ENCODE measurements at regions not wholly inside any gene's neighbourhood (a gene's known extent, or its start where the extent isn't known, plus 50 kb on each side); places are given as distances from the start of the nearest gene placed in this dataset.

GRCh38 chr13:52961256-52961910 is 67.2 kb upstream of the OLFM4 start:
- WGBS (ENCODE audit: insufficient coverage) = no CpG with 5 or more reads among the region's 3 CpGs
- Mint-ChIP-seq H3K4me1 (no peaks in the 10 kb centered on the region), H3K9me3 (no peaks in the 10 kb centered on the region), H3K27me3 (peaks cover 0 to 2% of the 10 kb centered on the region in 2 donors), H3K27ac (no peak overlapping the region), H3K36me3 (no peaks in the 10 kb centered on the region), H3K4me3 (no peak overlapping the region)
- Histone ChIP-seq H3K4me3 (ENCODE audit: control insufficient read depth in 1 of 2, extremely low read depth in 1 of 2, low read length in 1 of 2) (no peak overlapping the region), H3K36me3 (ENCODE audit: control insufficient read depth in 2 of 2, extremely low read depth in 1 of 2, insufficient read depth in 1 of 2, low read length in 1 of 2) (no peaks in the 10 kb centered on the region), H3K27ac (ENCODE audit: low read length) (no peak overlapping the region), H3K27me3 (replicated peaks in 1 of 2; ENCODE audit: control insufficient read depth in 2 of 2, extremely low read depth in 1 of 2, insufficient read depth in 2 of 2, low read length in 1 of 2) (peaks cover 0 to 3% of the 10 kb centered on the region in 2 experiments), H3K4me1 (ENCODE audit: control insufficient read depth in 1 of 2, extremely low read depth in 1 of 2, insufficient read depth in 2 of 2, low read length in 2 of 2) (no peaks in the 10 kb centered on the region), H3K9me3 (no peaks in the 10 kb centered on the region)
- no peak for ATAC-seq (replicated peaks in 1 of 4)
- CTCF ChIA-PET = no interaction called here
- DNase-seq = no peak
- POLR2A ChIA-PET = interaction anchor here in 1 of 2 donors (0.7 kb wide), 1 partner anchor 73 kb away, joined by 4 read pairs; no protein-coding TSS in a partner anchor

- Histone ChIP-seq H3K9me3 (no peaks in the 10 kb centered on the region), H3K36me3 (ENCODE audit: control insufficient read depth in 2 of 2, extremely low read depth in 1 of 2, insufficient read depth in 1 of 2, low read length in 1 of 2) (no peaks in the 10 kb centered on the region), H3K4me3 (ENCODE audit: control insufficient read depth in 1 of 2, extremely low read depth in 1 of 2, low read length in 1 of 2) (no peak overlapping the region), H3K4me1 (ENCODE audit: control insufficient read depth in 1 of 2, extremely low read depth in 1 of 2, insufficient read depth in 2 of 2, low read length in 2 of 2) (no peaks in the 10 kb centered on the region), H3K27me3 (replicated peaks in 1 of 2; ENCODE audit: control insufficient read depth in 2 of 2, extremely low read depth in 1 of 2, insufficient read depth in 2 of 2, low read length in 1 of 2) (no peaks in the 10 kb centered on the region), H3K27ac (ENCODE audit: low read length) (no peak overlapping the region)
- H3K4me3 Mint-ChIP-seq = no peak overlapping the region
- no peaks in the 10 kb centered on the region for H3K36me3 Mint-ChIP-seq
- ATAC-seq (replicated peaks in 1 of 4) = no peak
- H3K27me3 Mint-ChIP-seq = peaks cover 0 to 9% of the 10 kb centered on the region in 2 donors
- ChIA-PET POLR2A (no interaction called here), CTCF (no interaction called here)
- no peaks in the 10 kb centered on the region for H3K4me1 Mint-ChIP-seq
- no peak overlapping the region for H3K27ac Mint-ChIP-seq
- no peak for DNase-seq
- H3K9me3 Mint-ChIP-seq = no peaks in the 10 kb centered on the region
- WGBS (ENCODE audit: insufficient coverage) = 50% methylated on average over 2 of the region's 4 CpGs
Measured at GRCh38 chr13:52955472-52955874, 73.1 kb upstream of the OLFM4 start.

- H3K4me3 Mint-ChIP-seq = no peak overlapping the region
- no peaks in the 10 kb centered on the region for H3K27me3 ChIP-seq (replicated peaks in 1 of 2; ENCODE audit: control insufficient read depth in 2 of 2, extremely low read depth in 1 of 2, insufficient read depth in 2 of 2, low read length in 1 of 2)
- peaks cover 0 to 9% of the 10 kb centered on the region in 2 donors for H3K27me3 Mint-ChIP-seq
- no peak for ATAC-seq (replicated peaks in 1 of 4)
- H3K36me3 Mint-ChIP-seq = no peaks in the 10 kb centered on the region
- H3K27ac ChIP-seq (ENCODE audit: low read length) = no peak overlapping the region
- WGBS (ENCODE audit: insufficient coverage) = 45% methylated on average over 1 of the region's 2 CpGs
- no peak overlapping the region for H3K27ac Mint-ChIP-seq
- no peaks in the 10 kb centered on the region for H3K4me1 Mint-ChIP-seq
- CTCF ChIA-PET = interaction anchor here (0.7 to 0.9 kb wide), 4 partner anchors 11 to 13 kb away, joined by 3 to 4 read pairs (median 3); no protein-coding TSS in a partner anchor
- H3K36me3 ChIP-seq (ENCODE audit: control insufficient read depth in 2 of 2, extremely low read depth in 1 of 2, insufficient read depth in 1 of 2, low read length in 1 of 2) = no peaks in the 10 kb centered on the region
- DNase-seq = no peak
- no peaks in the 10 kb centered on the region for H3K9me3 Mint-ChIP-seq
- no peaks in the 10 kb centered on the region for H3K9me3 ChIP-seq
- H3K4me3 ChIP-seq (ENCODE audit: control insufficient read depth in 1 of 2, extremely low read depth in 1 of 2, low read length in 1 of 2) = no peak overlapping the region
- no peaks in the 10 kb centered on the region for H3K4me1 ChIP-seq (ENCODE audit: control insufficient read depth in 1 of 2, extremely low read depth in 1 of 2, insufficient read depth in 2 of 2, low read length in 2 of 2)
- POLR2A ChIA-PET = interaction anchor here in 1 of 2 donors (0.6 kb wide), 1 partner anchor 36 kb away, joined by 3 read pairs; no protein-coding TSS in a partner anchor
Measured at GRCh38 chr13:52954838-52955237, 73.8 kb upstream of the OLFM4 start.

GRCh38 chr13:52950436-52950956 is 78.1 kb upstream of the OLFM4 start:
- Mint-ChIP-seq H3K9me3 (peaks cover 0 to 6% (median 0%) of the 10 kb centered on the region in 3 donors), H3K4me1 (no peaks in the 10 kb centered on the region), H3K27me3 (peaks cover 8 to 15% of the 10 kb centered on the region in 2 donors), H3K4me3 (no peak overlapping the region), H3K36me3 (no peaks in the 10 kb centered on the region), H3K27ac (no peak overlapping the region)
- ChIA-PET CTCF (no interaction called here), POLR2A (no interaction called here)
- Histone ChIP-seq H3K27ac (ENCODE audit: low read length) (no peak overlapping the region), H3K4me1 (ENCODE audit: control insufficient read depth in 1 of 2, extremely low read depth in 1 of 2, insufficient read depth in 2 of 2, low read length in 2 of 2) (no peaks in the 10 kb centered on the region), H3K27me3 (replicated peaks in 1 of 2; ENCODE audit: control insufficient read depth in 2 of 2, extremely low read depth in 1 of 2, insufficient read depth in 2 of 2, low read length in 1 of 2) (peaks cover 0 to 3% of the 10 kb centered on the region in 2 experiments), H3K36me3 (ENCODE audit: control insufficient read depth in 2 of 2, extremely low read depth in 1 of 2, insufficient read depth in 1 of 2, low read length in 1 of 2) (no peaks in the 10 kb centered on the region), H3K4me3 (ENCODE audit: control insufficient read depth in 1 of 2, extremely low read depth in 1 of 2, low read length in 1 of 2) (no peak overlapping the region), H3K9me3 (no peaks in the 10 kb centered on the region)
- WGBS (ENCODE audit: insufficient coverage) = 85% methylated on average over 3 of the region's 6 CpGs
- no peak for ATAC-seq (replicated peaks in 1 of 4)
- no peak for DNase-seq

GRCh38 chr13:52949742-52950141 is 78.9 kb upstream of the OLFM4 start:
- Histone ChIP-seq H3K27ac (ENCODE audit: low read length) (no peak overlapping the region), H3K27me3 (replicated peaks in 1 of 2; ENCODE audit: control insufficient read depth in 2 of 2, extremely low read depth in 1 of 2, insufficient read depth in 2 of 2, low read length in 1 of 2) (peaks cover 0 to 3% of the 10 kb centered on the region in 2 experiments), H3K9me3 (no peaks in the 10 kb centered on the region), H3K4me1 (ENCODE audit: control insufficient read depth in 1 of 2, extremely low read depth in 1 of 2, insufficient read depth in 2 of 2, low read length in 2 of 2) (no peaks in the 10 kb centered on the region), H3K4me3 (ENCODE audit: control insufficient read depth in 1 of 2, extremely low read depth in 1 of 2, low read length in 1 of 2) (no peak overlapping the region), H3K36me3 (ENCODE audit: control insufficient read depth in 2 of 2, extremely low read depth in 1 of 2, insufficient read depth in 1 of 2, low read length in 1 of 2) (no peaks in the 10 kb centered on the region)
- DNase-seq (no peak), ATAC-seq (replicated peaks in 1 of 4) (no peak)
- ChIA-PET POLR2A (no interaction called here), CTCF (no interaction called here)
- peaks cover 16 to 19% of the 10 kb centered on the region in 2 donors for H3K27me3 Mint-ChIP-seq
- no peak overlapping the region for H3K4me3 Mint-ChIP-seq
- H3K9me3 Mint-ChIP-seq = peaks cover 0 to 13% (median 0%) of the 10 kb centered on the region in 3 donors
- no peak overlapping the region for H3K27ac Mint-ChIP-seq
- 58% methylated on average over 6 of the region's 6 CpGs for WGBS (ENCODE audit: insufficient coverage)
- H3K4me1 Mint-ChIP-seq = no peaks in the 10 kb centered on the region
- H3K36me3 Mint-ChIP-seq = no peaks in the 10 kb centered on the region

GRCh38 chr13:52949044-52949443 is 79.6 kb upstream of the OLFM4 start:
- Mint-ChIP-seq H3K9me3 (peaks cover 0 to 14% (median 0%) of the 10 kb centered on the region in 3 donors), H3K36me3 (no peaks in the 10 kb centered on the region), H3K27ac (no peak overlapping the region), H3K4me1 (no peaks in the 10 kb centered on the region), H3K4me3 (no peak overlapping the region), H3K27me3 (peaks cover 17 to 19% of the 10 kb centered on the region in 2 donors)
- no peaks in the 10 kb centered on the region for H3K9me3 ChIP-seq
- no peak overlapping the region for H3K4me3 ChIP-seq (ENCODE audit: control insufficient read depth in 1 of 2, extremely low read depth in 1 of 2, low read length in 1 of 2)
- H3K36me3 ChIP-seq (ENCODE audit: control insufficient read depth in 2 of 2, extremely low read depth in 1 of 2, insufficient read depth in 1 of 2, low read length in 1 of 2) = no peaks in the 10 kb centered on the region
- peaks cover 0 to 3% of the 10 kb centered on the region in 2 experiments for H3K27me3 ChIP-seq (replicated peaks in 1 of 2; ENCODE audit: control insufficient read depth in 2 of 2, extremely low read depth in 1 of 2, insufficient read depth in 2 of 2, low read length in 1 of 2)
- ChIA-PET CTCF (no interaction called here), POLR2A (no interaction called here)
- DNase-seq = no peak
- no peaks in the 10 kb centered on the region for H3K4me1 ChIP-seq (ENCODE audit: control insufficient read depth in 1 of 2, extremely low read depth in 1 of 2, insufficient read depth in 2 of 2, low read length in 2 of 2)
- no peak for ATAC-seq (replicated peaks in 1 of 4)
- WGBS (ENCODE audit: insufficient coverage) = 45% methylated on average over 1 of the region's 1 CpG
- no peak overlapping the region for H3K27ac ChIP-seq (ENCODE audit: low read length)

Data from T-cell (primary cell).